Choroid plexus epithelial cell (primary cell): ENCODE measurements at regions not wholly inside any gene's neighbourhood (a gene's known extent, or its start where the extent isn't known, plus 50 kb on each side); places are given as distances from the start of the nearest gene placed in this dataset.

Experiments
- DNase-seq: peaks from one replicate; pipeline ENCODE4 v3.0.0-alpha.2; 2010; ENCODE audit warnings: low read depth
- H3K4me3 ChIP-seq: 2 replicates; pipeline ENCODE4 v1.5.1; 2011; ENCODE audit warnings: low read depth, mild to moderate bottlenecking, control low read depth, low read length, moderate library complexity
- CTCF ChIP-seq: conservative IDR thresholded peaks from 2 replicates; pipeline ENCODE4 v1.5.1; 2011; ENCODE audit warnings: low read depth, mild to moderate bottlenecking, control low read depth, inconsistent platforms, low read length, moderate library complexity

GRCh38 chr12:76649099-76649498 lies 89.5 kb upstream of the OSBPL8 start:
- no peak for TF ChIP-seq CTCF
- no peak for DNase-seq
- no peak overlapping the region for H3K4me3 ChIP-seq

- no peak overlapping the region for H3K4me3 ChIP-seq
- no peak for TF ChIP-seq CTCF
- DNase-seq: no peak
Observed at GRCh38 chr12:76652402-76652801, 92.8 kb upstream of the OSBPL8 start.

- DNase-seq: no peak
- no peak overlapping the region for H3K4me3 ChIP-seq
- no peak for TF ChIP-seq CTCF
Observed at GRCh38 chr12:76653342-76653741, 93.8 kb upstream of the OSBPL8 start.

- H3K4me3 ChIP-seq: no peak overlapping the region
- DNase-seq: no peak
- no peak for TF ChIP-seq CTCF
Observed at GRCh38 chr12:76664731-76665130, 99.2 kb upstream of the ZDHHC17 start.

- no peak overlapping the region for H3K4me3 ChIP-seq
- TF ChIP-seq CTCF: no peak
- DNase-seq: no peak
Observed at GRCh38 chr12:76666290-76666835, 97.6 kb upstream of the ZDHHC17 start.

GRCh38 chr12:76669981-76670380 lies 93.9 kb upstream of the ZDHHC17 start:
- TF ChIP-seq CTCF: no peak
- DNase-seq: no peak
- H3K4me3 ChIP-seq: no peak overlapping the region

- DNase-seq: peak; percentile 60
- no peak overlapping the region for H3K4me3 ChIP-seq
- no peak for TF ChIP-seq CTCF
Observed at GRCh38 chr12:76670776-76671175, 93.1 kb upstream of the ZDHHC17 start.
